ENCODE measurements at regions not wholly inside any gene's neighbourhood (a gene's known extent, or its start where the extent isn't known, plus 50 kb on each side); places are given as distances from the start of the nearest gene placed in this dataset.

DNA sequence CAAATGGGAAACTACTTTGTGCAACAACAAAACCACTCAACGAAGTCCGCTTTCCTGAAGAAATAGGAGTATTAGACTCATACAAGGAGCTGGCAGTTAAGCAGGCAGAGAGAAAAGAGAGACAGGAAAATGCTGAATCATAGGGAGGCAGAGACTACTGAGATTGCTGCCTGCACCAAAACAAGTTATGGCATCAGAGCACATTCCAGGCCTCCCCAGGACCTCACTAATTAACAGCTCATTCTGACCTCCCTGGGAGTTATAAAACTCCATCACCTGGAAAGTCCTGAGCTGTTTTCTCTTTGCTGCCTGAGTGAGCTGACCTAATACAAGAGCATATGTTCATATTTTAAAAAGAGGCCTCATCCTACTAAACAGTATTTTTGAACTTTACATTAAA lies 741.0 kb downstream of the MCTP2 start:
- Histone ChIP-seq H4K20me1 (ENCODE audit: control insufficient read depth, insufficient read depth, low read depth, low read length) (no peaks in the 10 kb centered on the region), H3K9me3 (ENCODE audit: control insufficient read depth, insufficient read depth, low read length) (no peaks in the 10 kb centered on the region), H3K79me2 (ENCODE audit: control insufficient read depth, low read length) (no peaks in the 10 kb centered on the region), H3K4me2 (ENCODE audit: low read length) (no peak overlapping the region), H3K4me1 (ENCODE audit: control insufficient read depth, low read length) (no peaks in the 10 kb centered on the region), H3K27me3 (ENCODE audit: control insufficient read depth, low read length) (no peaks in the 10 kb centered on the region), H3K36me3 (ENCODE audit: control insufficient read depth, low read length) (no peaks in the 10 kb centered on the region), H3K9me2 (replicated peaks; ENCODE audit: control insufficient read depth, low read length) (no peaks in the 10 kb centered on the region), H3F3A (ENCODE audit: control insufficient read depth, insufficient read depth) (no peaks in the 10 kb centered on the region), H3K27ac (ENCODE audit: low read depth, low read length) (no peak overlapping the region), H3K4me3 (ENCODE audit: low read length) (no peak overlapping the region)
- no peak for TF ChIP-seq EZH2phosphoT487 (IDR thresholded peaks at IDR 0.05; ENCODE audit: borderline replicate concordance, low read length)
- TF ChIP-seq, protein P1, sequence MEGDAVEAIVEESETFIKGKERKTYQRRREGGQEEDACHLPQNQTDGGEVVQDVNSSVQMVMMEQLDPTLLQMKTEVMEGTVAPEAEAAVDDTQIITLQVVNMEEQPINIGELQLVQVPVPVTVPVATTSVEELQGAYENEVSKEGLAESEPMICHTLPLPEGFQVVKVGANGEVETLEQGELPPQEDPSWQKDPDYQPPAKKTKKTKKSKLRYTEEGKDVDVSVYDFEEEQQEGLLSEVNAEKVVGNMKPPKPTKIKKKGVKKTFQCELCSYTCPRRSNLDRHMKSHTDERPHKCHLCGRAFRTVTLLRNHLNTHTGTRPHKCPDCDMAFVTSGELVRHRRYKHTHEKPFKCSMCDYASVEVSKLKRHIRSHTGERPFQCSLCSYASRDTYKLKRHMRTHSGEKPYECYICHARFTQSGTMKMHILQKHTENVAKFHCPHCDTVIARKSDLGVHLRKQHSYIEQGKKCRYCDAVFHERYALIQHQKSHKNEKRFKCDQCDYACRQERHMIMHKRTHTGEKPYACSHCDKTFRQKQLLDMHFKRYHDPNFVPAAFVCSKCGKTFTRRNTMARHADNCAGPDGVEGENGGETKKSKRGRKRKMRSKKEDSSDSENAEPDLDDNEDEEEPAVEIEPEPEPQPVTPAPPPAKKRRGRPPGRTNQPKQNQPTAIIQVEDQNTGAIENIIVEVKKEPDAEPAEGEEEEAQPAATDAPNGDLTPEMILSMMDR (IDR thresholded peaks at IDR 0.05; ENCODE audit: low read depth, low read length, poor library complexity, severe bottlenecking): no peak

DNA sequence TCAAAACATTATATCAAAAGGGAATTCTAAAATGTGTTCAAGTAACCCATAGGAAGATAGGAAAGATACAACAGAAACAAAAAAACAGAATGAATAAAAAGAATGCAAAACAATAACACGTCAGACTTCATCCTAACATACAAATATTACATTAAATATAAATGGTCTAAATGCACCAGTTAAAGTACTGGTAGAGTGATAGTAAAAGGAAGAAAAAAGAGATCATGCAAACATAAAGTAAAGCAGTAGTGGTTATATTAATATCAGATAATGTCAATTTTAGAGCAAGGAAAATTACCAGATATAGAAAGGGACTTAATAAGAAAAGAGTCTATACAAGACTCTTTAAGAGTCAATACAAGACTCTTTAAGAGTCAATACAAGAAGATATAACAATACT lies 755.7 kb downstream of the MCTP2 start:
- no peaks in the 10 kb centered on the region for H3K4me1 ChIP-seq (ENCODE audit: control insufficient read depth, low read length)
- no peaks in the 10 kb centered on the region for H4K20me1 ChIP-seq (ENCODE audit: control insufficient read depth, insufficient read depth, low read depth, low read length)
- no peaks in the 10 kb centered on the region for H3K9me2 ChIP-seq (replicated peaks; ENCODE audit: control insufficient read depth, low read length)
- H3K4me2 ChIP-seq (ENCODE audit: low read length): no peak overlapping the region
- H3K27ac ChIP-seq (ENCODE audit: low read depth, low read length): no peak overlapping the region
- H3F3A ChIP-seq (ENCODE audit: control insufficient read depth, insufficient read depth): no peaks in the 10 kb centered on the region
- H3K9me3 ChIP-seq (ENCODE audit: control insufficient read depth, insufficient read depth, low read length): no peaks in the 10 kb centered on the region
- H3K79me2 ChIP-seq (ENCODE audit: control insufficient read depth, low read length): no peaks in the 10 kb centered on the region
- TF ChIP-seq, protein P1 (IDR thresholded peaks at IDR 0.05; ENCODE audit: low read depth, low read length, poor library complexity, severe bottlenecking): no peak
- TF ChIP-seq EZH2phosphoT487 (IDR thresholded peaks at IDR 0.05; ENCODE audit: borderline replicate concordance, low read length): no peak
- no peaks in the 10 kb centered on the region for H3K36me3 ChIP-seq (ENCODE audit: control insufficient read depth, low read length)
- no peak overlapping the region for H3K4me3 ChIP-seq (ENCODE audit: low read length)
- H3K27me3 ChIP-seq (ENCODE audit: control insufficient read depth, low read length): no peaks in the 10 kb centered on the region

DNA sequence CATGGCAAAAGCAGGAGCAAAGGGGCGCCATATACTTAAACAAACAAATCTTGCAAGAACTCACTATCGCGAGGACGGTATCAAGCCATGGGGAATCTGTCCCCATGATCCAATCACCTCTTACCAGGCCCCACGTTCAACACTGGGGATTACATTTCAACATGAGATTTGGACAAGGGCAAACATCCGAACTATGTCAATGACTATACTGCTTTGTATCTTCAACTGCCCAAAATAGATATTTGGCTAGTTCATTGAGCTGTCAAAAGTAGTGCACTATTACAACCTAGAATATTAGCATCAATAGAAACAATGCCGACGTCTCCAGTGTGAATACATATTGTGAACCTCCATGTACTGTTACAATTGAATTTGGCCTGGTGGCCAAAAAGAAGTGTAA lies 760.4 kb downstream of the MCTP2 start:
- TF ChIP-seq EZH2phosphoT487 (IDR thresholded peaks at IDR 0.05; ENCODE audit: borderline replicate concordance, low read length): no peak
- TF ChIP-seq, protein P1 (IDR thresholded peaks at IDR 0.05; ENCODE audit: low read depth, low read length, poor library complexity, severe bottlenecking): no peak
- H3F3A ChIP-seq (ENCODE audit: control insufficient read depth, insufficient read depth): no peaks in the 10 kb centered on the region
- H4K20me1 ChIP-seq (ENCODE audit: control insufficient read depth, insufficient read depth, low read depth, low read length): no peaks in the 10 kb centered on the region
- no peak overlapping the region for H3K27ac ChIP-seq (ENCODE audit: low read depth, low read length)
- no peaks in the 10 kb centered on the region for H3K36me3 ChIP-seq (ENCODE audit: control insufficient read depth, low read length)
- H3K4me3 ChIP-seq (ENCODE audit: low read length): no peak overlapping the region
- no peak overlapping the region for H3K4me2 ChIP-seq (ENCODE audit: low read length)
- no peaks in the 10 kb centered on the region for H3K79me2 ChIP-seq (ENCODE audit: control insufficient read depth, low read length)
- no peaks in the 10 kb centered on the region for H3K9me2 ChIP-seq (replicated peaks; ENCODE audit: control insufficient read depth, low read length)
- no peaks in the 10 kb centered on the region for H3K4me1 ChIP-seq (ENCODE audit: control insufficient read depth, low read length)
- H3K9me3 ChIP-seq (ENCODE audit: control insufficient read depth, insufficient read depth, low read length): no peaks in the 10 kb centered on the region
- H3K27me3 ChIP-seq (ENCODE audit: control insufficient read depth, low read length): no peaks in the 10 kb centered on the region

DNA sequence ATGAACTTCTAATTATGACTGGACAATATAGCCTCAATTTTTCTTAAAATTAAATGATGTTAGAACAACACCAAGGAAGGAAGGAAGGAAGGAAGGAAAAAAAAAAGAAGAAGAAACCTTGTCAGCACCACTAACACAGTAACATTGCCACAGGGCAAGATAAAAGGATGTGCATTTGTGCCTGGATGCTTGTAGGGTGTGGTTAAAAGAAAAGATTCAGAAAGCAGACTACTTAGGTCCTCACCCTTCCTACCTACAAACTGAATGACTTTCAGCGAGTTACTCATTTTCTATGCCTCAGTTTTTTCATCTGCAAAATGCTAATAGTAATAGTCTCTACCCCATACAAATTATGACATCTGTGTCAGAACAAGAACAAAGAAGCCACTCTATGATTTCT lies 778.3 kb downstream of the MCTP2 start:
- H3K27me3 ChIP-seq (ENCODE audit: control insufficient read depth, low read length): no peaks in the 10 kb centered on the region
- H3K9me2 ChIP-seq (replicated peaks; ENCODE audit: control insufficient read depth, low read length): no peaks in the 10 kb centered on the region
- no peak overlapping the region for H3K27ac ChIP-seq (ENCODE audit: low read depth, low read length)
- no peaks in the 10 kb centered on the region for H3F3A ChIP-seq (ENCODE audit: control insufficient read depth, insufficient read depth)
- H3K9me3 ChIP-seq (ENCODE audit: control insufficient read depth, insufficient read depth, low read length): no peaks in the 10 kb centered on the region
- H3K79me2 ChIP-seq (ENCODE audit: control insufficient read depth, low read length): no peaks in the 10 kb centered on the region
- TF ChIP-seq EZH2phosphoT487 (IDR thresholded peaks at IDR 0.05; ENCODE audit: borderline replicate concordance, low read length): no peak
- TF ChIP-seq, protein P1 (IDR thresholded peaks at IDR 0.05; ENCODE audit: low read depth, low read length, poor library complexity, severe bottlenecking): no peak
- no peaks in the 10 kb centered on the region for H4K20me1 ChIP-seq (ENCODE audit: control insufficient read depth, insufficient read depth, low read depth, low read length)
- no peak overlapping the region for H3K4me3 ChIP-seq (ENCODE audit: low read length)
- no peaks in the 10 kb centered on the region for H3K4me1 ChIP-seq (ENCODE audit: control insufficient read depth, low read length)
- H3K4me2 ChIP-seq (ENCODE audit: low read length): no peak overlapping the region
- no peaks in the 10 kb centered on the region for H3K36me3 ChIP-seq (ENCODE audit: control insufficient read depth, low read length)

Data from DOHH2 (cell line).